ENCODE measurements at regions not wholly inside any gene's neighbourhood (a gene's known extent, or its start where the extent isn't known, plus 50 kb on each side); places are given as distances from the start of the nearest gene placed in this dataset.

GRCh38 chr13:104737713-104738112 is 1671.5 kb upstream of the SLC10A2 start:
- TF ChIP-seq CTCF (IDR thresholded peaks at IDR 0.05) (no peak), EP300 (IDR thresholded peaks at IDR 0.05) (no peak), POLR2AphosphoS5 (IDR thresholded peaks at IDR 0.05) (no peak), POLR2A (IDR thresholded peaks at IDR 0.05) (no peak)

Data from gastroesophageal sphincter (tissue), 3 donors.